Osteoblast (primary cell): ENCODE measurements at regions not wholly inside any gene's neighbourhood (a gene's known extent, or its start where the extent isn't known, plus 50 kb on each side); places are given as distances from the start of the nearest gene placed in this dataset.

ENCODE experiments used
- DNase-seq: peaks from one replicate; pipeline ENCODE4 v3.0.0; 2011; ENCODE audit warnings: low spot score, mixed read lengths; ENCODE audit not compliant: insufficient read length; ENCODE audit errors: missing footprints
- H2AFZ ChIP-seq: 2 replicates; pipeline ENCODE4 v1.6.0; 2011; ENCODE audit warnings: mild to moderate bottlenecking, low read length
- H3K27ac ChIP-seq: 2 replicates; pipeline ENCODE4 v1.5.1; 2011; ENCODE audit warnings: mild to moderate bottlenecking, low read depth, low read length, moderate library complexity
- H3K27me3 ChIP-seq: 2 replicates; pipeline ENCODE4 v1.6.0; 2012; ENCODE audit warnings: mild to moderate bottlenecking, control low read depth, inconsistent platforms, low read length, moderate library complexity; ENCODE audit not compliant: insufficient read depth
- H3K36me3 ChIP-seq: 2 replicates; pipeline ENCODE4 v1.5.1; 2011; ENCODE audit warnings: mild to moderate bottlenecking, low read length, control low read depth, moderate library complexity; ENCODE audit not compliant: insufficient read depth
- H3K4me1 ChIP-seq: 2 replicates; pipeline ENCODE4 v1.5.1; 2011; ENCODE audit warnings: mild to moderate bottlenecking, low read length, control low read depth, moderate library complexity; ENCODE audit not compliant: insufficient read depth
- H3K4me2 ChIP-seq: 2 replicates; pipeline ENCODE4 v1.6.0; 2011; ENCODE audit warnings: mild to moderate bottlenecking, low read length; ENCODE audit not compliant: insufficient read depth
- H3K4me3 ChIP-seq: fragments of 200-600 bp; sonication (generic); 3 replicates; pipeline ENCODE4 v1.5.1; 2012; ENCODE audit warnings: mild to moderate bottlenecking, low read length, inconsistent platforms; ENCODE audit not compliant: insufficient read depth
- H3K79me2 ChIP-seq: 2 replicates; pipeline ENCODE4 v1.6.0; 2012; ENCODE audit warnings: mild to moderate bottlenecking, low read length, control low read depth, inconsistent platforms; ENCODE audit not compliant: insufficient read depth
- H3K9me3 ChIP-seq: 2 replicates; pipeline ENCODE4 v1.5.1; 2011; ENCODE audit warnings: low read depth, low read length, control low read depth
- H4K20me1 ChIP-seq: 2 replicates; pipeline ENCODE4 v1.6.0; 2012; ENCODE audit warnings: mild to moderate bottlenecking, low read length, control low read depth; ENCODE audit not compliant: insufficient read depth
- TF ChIP-seq, protein P1 (sequence below): IDR thresholded peaks from 2 replicates; pipeline ENCODE4 v1.5.1; 2011; ENCODE audit warnings: mild to moderate bottlenecking, low read depth, low read length, moderate library complexity; ENCODE audit errors: extremely low read depth

DNA sequence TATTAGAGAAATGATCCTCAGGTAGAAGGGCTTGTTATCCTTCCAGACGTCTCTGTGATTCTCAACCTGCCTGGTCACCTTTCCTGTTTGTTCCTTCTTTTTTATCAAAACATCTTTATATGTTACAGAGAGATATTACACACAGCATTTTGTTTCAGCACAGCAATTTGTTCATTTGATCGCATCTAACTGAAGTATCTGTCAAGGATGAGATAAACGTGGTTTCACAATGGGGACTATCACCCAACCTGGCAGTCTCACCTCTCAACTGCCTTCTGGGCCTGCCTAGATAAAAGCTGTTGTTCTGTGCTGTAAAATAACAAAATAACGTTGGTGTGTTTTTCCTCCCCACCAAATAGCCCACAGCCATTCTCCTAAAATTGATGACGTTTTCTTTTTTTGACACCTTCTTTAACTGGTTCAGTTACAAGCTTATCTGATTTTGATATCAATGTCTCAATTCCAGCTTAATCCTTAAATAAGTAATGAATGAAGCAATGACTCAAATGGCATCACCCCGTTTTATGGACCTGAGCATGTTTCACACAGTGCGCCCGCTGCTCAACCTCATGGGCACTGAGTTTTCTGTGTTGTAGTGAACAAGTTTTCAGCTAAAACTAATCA, 367.9 kb upstream of the RUNX1 start:
- H3K4me3 ChIP-seq, result no peak overlapping the region
- no peak overlapping the region for H2AFZ ChIP-seq
- TF ChIP-seq, protein P1, sequence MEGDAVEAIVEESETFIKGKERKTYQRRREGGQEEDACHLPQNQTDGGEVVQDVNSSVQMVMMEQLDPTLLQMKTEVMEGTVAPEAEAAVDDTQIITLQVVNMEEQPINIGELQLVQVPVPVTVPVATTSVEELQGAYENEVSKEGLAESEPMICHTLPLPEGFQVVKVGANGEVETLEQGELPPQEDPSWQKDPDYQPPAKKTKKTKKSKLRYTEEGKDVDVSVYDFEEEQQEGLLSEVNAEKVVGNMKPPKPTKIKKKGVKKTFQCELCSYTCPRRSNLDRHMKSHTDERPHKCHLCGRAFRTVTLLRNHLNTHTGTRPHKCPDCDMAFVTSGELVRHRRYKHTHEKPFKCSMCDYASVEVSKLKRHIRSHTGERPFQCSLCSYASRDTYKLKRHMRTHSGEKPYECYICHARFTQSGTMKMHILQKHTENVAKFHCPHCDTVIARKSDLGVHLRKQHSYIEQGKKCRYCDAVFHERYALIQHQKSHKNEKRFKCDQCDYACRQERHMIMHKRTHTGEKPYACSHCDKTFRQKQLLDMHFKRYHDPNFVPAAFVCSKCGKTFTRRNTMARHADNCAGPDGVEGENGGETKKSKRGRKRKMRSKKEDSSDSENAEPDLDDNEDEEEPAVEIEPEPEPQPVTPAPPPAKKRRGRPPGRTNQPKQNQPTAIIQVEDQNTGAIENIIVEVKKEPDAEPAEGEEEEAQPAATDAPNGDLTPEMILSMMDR, result no peak
- H3K4me2 ChIP-seq, result no peak overlapping the region
- H3K4me1 ChIP-seq, result no peaks in the 10 kb centered on the region
- no peaks in the 10 kb centered on the region for H3K79me2 ChIP-seq
- H3K27me3 ChIP-seq, result no peaks in the 10 kb centered on the region
- no peak overlapping the region for H3K27ac ChIP-seq
- no peak for DNase-seq
- no peaks in the 10 kb centered on the region for H4K20me1 ChIP-seq
- no peaks in the 10 kb centered on the region for H3K36me3 ChIP-seq
- no peaks in the 10 kb centered on the region for H3K9me3 ChIP-seq

DNA sequence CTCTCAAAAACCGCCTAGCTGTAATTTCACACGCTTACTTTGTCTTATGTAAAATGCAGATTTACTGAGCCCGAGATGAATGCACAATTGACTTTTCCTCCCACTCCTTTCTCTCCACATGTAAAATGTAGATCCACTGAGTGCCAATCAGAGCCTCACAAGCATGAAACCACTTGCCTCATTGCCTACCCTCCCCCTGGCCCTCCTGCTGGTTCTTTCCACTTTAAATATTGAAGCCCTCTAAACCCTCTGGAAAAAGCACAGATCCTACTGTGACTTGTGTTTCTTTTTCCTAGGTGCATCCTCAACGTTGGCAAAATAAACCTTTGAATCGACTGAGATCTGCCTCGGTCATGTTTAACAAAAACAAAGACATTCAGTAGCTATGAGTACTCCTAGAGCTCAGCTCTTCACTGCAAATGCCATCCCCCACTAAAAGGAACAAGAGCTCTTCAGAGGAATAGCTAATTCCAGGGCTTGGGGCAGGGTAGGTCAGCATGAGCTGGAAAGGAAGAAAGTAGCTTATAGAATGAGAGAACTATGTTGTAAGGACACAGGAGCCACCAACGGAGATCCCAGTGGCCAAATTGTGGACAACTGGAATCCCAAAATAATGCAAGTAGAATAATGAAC, 365.5 kb upstream of the RUNX1 start:
- TF ChIP-seq, protein P1, result no peak
- H3K36me3 ChIP-seq, result no peaks in the 10 kb centered on the region
- no peak overlapping the region for H3K4me3 ChIP-seq
- DNase-seq, result no peak
- no peaks in the 10 kb centered on the region for H4K20me1 ChIP-seq
- H3K9me3 ChIP-seq, result no peaks in the 10 kb centered on the region
- H3K4me2 ChIP-seq, result no peak overlapping the region
- H3K27ac ChIP-seq, result no peak overlapping the region
- H3K27me3 ChIP-seq, result no peaks in the 10 kb centered on the region
- no peak overlapping the region for H2AFZ ChIP-seq
- no peaks in the 10 kb centered on the region for H3K4me1 ChIP-seq
- H3K79me2 ChIP-seq, result no peaks in the 10 kb centered on the region

DNA sequence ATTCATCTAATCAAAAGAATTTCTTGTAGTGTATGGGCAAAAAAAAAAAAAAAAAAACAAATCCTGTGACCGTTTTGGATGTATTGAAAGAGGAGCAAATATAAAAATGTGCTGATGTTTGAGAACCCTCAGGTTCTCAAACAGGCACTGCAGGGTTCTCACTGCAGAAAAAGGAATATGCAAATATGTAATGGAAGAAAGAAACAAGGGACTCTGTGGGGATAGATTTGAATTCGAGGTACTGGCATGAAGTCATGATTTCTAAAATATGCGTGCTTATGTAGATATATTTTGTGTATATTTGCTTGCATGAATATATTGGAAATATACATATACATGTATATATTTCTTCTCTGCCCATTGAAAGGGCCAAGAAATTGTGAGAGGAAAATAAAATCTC, 365.0 kb upstream of the RUNX1 start:
- Histone ChIP-seq H3K4me1 (no peaks in the 10 kb centered on the region), H3K9me3 (no peaks in the 10 kb centered on the region), H3K4me2 (no peak overlapping the region), H3K4me3 (no peak overlapping the region), H2AFZ (no peak overlapping the region), H3K27me3 (no peaks in the 10 kb centered on the region), H3K79me2 (no peaks in the 10 kb centered on the region), H4K20me1 (no peaks in the 10 kb centered on the region), H3K36me3 (no peaks in the 10 kb centered on the region), H3K27ac (no peak overlapping the region)
- no peak for DNase-seq
- TF ChIP-seq, protein P1, result no peak

DNA sequence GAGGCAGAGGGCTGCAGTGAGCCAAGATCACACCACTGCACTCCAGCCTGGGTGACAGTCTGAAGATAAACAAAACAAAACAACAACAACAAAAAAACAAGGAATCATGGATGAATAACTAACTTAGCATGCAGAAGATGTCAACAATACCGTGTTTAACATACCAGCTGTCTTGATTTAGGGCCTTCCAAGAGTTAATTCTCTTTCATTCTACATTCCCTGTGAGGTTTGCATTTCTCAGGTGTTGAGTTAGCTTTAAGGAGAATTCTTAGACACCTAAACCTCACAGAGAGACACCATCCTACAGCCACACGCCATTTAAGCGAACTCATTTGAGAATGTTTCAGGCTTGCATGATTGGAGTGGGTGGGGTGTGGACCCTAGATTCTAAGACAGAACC, 363.1 kb upstream of the RUNX1 start:
- Histone ChIP-seq H3K4me2 (no peak overlapping the region), H4K20me1 (no peaks in the 10 kb centered on the region), H3K4me3 (no peak overlapping the region), H3K9me3 (no peaks in the 10 kb centered on the region), H2AFZ (no peak overlapping the region), H3K27ac (no peak overlapping the region), H3K79me2 (no peaks in the 10 kb centered on the region), H3K27me3 (no peaks in the 10 kb centered on the region), H3K36me3 (no peaks in the 10 kb centered on the region), H3K4me1 (peaks cover 5% of the 10 kb centered on the region)
- TF ChIP-seq, protein P1, result no peak
- peak; percentile 63 for DNase-seq
